ENCODE measurements at regions not wholly inside any gene's neighbourhood (a gene's known extent, or its start where the extent isn't known, plus 50 kb on each side); places are given as distances from the start of the nearest gene placed in this dataset.

GRCh38 chr13:39915418-39915817, 260.0 kb downstream of the COG6 start:
- TF ChIP-seq, protein P1, sequence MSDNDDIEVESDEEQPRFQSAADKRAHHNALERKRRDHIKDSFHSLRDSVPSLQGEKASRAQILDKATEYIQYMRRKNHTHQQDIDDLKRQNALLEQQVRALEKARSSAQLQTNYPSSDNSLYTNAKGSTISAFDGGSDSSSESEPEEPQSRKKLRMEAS (CRISPR knock-in tag; IDR thresholded peaks at IDR 0.05) = no peak
- TF ChIP-seq EMX1 (CRISPR knock-in tag; IDR thresholded peaks at IDR 0.05) (no peak), JUN (CRISPR knock-in tag; IDR thresholded peaks at IDR 0.05) (no peak), CREB1 (CRISPR knock-in tag; IDR thresholded peaks at IDR 0.05) (no peak), TEAD1 (CRISPR knock-in tag; IDR thresholded peaks at IDR 0.05) (no peak), NR2C2 (CRISPR knock-in tag; IDR thresholded peaks at IDR 0.05) (no peak), ATF1 (CRISPR knock-in tag; IDR thresholded peaks at IDR 0.05) (no peak)
- TF ChIP-seq, protein P2, sequence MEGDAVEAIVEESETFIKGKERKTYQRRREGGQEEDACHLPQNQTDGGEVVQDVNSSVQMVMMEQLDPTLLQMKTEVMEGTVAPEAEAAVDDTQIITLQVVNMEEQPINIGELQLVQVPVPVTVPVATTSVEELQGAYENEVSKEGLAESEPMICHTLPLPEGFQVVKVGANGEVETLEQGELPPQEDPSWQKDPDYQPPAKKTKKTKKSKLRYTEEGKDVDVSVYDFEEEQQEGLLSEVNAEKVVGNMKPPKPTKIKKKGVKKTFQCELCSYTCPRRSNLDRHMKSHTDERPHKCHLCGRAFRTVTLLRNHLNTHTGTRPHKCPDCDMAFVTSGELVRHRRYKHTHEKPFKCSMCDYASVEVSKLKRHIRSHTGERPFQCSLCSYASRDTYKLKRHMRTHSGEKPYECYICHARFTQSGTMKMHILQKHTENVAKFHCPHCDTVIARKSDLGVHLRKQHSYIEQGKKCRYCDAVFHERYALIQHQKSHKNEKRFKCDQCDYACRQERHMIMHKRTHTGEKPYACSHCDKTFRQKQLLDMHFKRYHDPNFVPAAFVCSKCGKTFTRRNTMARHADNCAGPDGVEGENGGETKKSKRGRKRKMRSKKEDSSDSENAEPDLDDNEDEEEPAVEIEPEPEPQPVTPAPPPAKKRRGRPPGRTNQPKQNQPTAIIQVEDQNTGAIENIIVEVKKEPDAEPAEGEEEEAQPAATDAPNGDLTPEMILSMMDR (IDR thresholded peaks at IDR 0.05) = no peak
